ENCODE measurements at regions not wholly inside any gene's neighbourhood (a gene's known extent, or its start where the extent isn't known, plus 50 kb on each side); places are given as distances from the start of the nearest gene placed in this dataset.

DNA sequence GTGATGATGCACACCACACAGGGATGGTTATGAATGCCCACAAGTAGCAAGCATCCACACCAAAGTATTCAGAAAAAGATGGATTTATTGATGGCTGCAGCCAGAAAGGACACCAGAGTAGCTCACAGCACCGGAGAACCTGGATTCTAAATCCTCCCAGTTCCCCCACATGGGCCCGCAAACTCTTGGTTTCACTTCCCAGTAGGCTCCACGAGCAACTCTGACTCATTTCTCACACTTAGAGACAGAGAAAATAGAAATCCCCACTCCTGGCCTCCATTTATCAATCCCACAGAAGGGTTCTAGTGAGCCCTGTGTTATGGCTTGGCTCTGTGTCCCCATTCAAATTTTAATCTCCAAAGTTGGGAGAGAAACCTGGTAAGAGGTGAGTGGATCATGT, 426.7 kb upstream of the MYT1L start:
- Histone ChIP-seq H3K27ac (no peak overlapping the region), H3K9me3 (no peaks in the 10 kb centered on the region), H3K4me3 (no peak overlapping the region), H3K27me3 (no peaks in the 10 kb centered on the region), H3K4me1 (ENCODE audit: insufficient read depth) (no peaks in the 10 kb centered on the region), H3K36me3 (no peaks in the 10 kb centered on the region)
- no peak for TF ChIP-seq POLR2A (IDR thresholded peaks at IDR 0.05)
- no peak for TF ChIP-seq EP300 (IDR thresholded peaks at IDR 0.05)
- TF ChIP-seq, protein P1, sequence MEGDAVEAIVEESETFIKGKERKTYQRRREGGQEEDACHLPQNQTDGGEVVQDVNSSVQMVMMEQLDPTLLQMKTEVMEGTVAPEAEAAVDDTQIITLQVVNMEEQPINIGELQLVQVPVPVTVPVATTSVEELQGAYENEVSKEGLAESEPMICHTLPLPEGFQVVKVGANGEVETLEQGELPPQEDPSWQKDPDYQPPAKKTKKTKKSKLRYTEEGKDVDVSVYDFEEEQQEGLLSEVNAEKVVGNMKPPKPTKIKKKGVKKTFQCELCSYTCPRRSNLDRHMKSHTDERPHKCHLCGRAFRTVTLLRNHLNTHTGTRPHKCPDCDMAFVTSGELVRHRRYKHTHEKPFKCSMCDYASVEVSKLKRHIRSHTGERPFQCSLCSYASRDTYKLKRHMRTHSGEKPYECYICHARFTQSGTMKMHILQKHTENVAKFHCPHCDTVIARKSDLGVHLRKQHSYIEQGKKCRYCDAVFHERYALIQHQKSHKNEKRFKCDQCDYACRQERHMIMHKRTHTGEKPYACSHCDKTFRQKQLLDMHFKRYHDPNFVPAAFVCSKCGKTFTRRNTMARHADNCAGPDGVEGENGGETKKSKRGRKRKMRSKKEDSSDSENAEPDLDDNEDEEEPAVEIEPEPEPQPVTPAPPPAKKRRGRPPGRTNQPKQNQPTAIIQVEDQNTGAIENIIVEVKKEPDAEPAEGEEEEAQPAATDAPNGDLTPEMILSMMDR (IDR thresholded peaks at IDR 0.05): no peak
- intact Hi-C loops (cut with DNase I): no loop called here
- DNase-seq: no peak
- 69 to 77% (median 73%) methylated on average over 3 of the region's 3 CpGs for WGBS, 3 donors

DNA sequence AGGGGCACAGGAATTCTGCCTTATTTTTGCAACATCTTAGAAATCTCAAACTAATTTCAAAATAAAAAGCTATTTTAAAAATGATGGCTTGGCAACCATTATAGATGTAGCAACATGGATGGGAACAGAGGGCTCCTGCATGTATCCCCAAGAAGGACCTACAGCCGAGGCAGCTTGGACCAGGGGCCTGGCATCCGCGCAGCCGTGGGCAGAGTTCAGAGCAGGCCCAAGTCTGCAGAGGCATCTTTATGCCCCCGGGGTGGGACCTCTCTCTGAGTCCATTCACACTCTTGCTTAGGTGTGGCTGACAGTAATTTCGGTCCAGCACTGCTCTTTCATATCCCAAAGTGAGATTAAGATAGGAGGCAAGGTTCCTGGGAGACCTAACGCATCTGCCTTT, 425.8 kb upstream of the MYT1L start:
- Histone ChIP-seq H3K4me3 (no peak overlapping the region), H3K9me3 (no peaks in the 10 kb centered on the region), H3K27me3 (no peaks in the 10 kb centered on the region), H3K4me1 (ENCODE audit: insufficient read depth) (no peaks in the 10 kb centered on the region), H3K36me3 (no peaks in the 10 kb centered on the region), H3K27ac (no peak overlapping the region)
- no peak for DNase-seq
- intact Hi-C loops (cut with DNase I): no loop called here
- 87 to 93% (median 91%) methylated on average over 7 of the region's 7 CpGs for WGBS, 3 donors
- TF ChIP-seq EP300 (IDR thresholded peaks at IDR 0.05): no peak
- TF ChIP-seq, protein P1 (IDR thresholded peaks at IDR 0.05): no peak
- no peak for TF ChIP-seq POLR2A (IDR thresholded peaks at IDR 0.05)

DNA sequence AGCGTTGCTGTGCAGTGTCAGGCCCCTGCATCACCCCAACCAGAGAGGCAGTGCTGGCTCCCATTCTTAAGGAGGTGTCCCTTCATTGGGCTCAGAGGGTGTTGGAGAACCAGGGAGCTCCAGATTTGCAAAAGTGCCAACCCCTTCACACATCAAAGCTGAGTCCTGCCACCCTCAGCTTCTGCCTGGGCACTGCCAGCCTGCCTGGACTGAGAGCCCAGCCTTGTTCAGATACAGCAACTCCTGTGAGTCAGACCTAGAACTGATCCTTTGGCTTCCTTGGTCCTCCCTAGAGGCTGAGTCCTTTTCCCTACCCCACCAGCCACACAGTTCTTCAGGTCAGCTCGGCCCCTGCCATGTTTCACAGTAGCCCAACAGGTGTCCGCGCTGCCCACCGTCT, 424.9 kb upstream of the MYT1L start:
- Histone ChIP-seq H3K4me1 (ENCODE audit: insufficient read depth) (no peaks in the 10 kb centered on the region), H3K4me3 (no peak overlapping the region), H3K27me3 (no peaks in the 10 kb centered on the region), H3K27ac (no peak overlapping the region), H3K9me3 (no peaks in the 10 kb centered on the region), H3K36me3 (no peaks in the 10 kb centered on the region)
- WGBS, 3 donors: 85 to 97% (median 86%) methylated on average over 5 of the region's 5 CpGs
- DNase-seq: no peak
- TF ChIP-seq, protein P1 (IDR thresholded peaks at IDR 0.05): no peak
- TF ChIP-seq EP300 (IDR thresholded peaks at IDR 0.05) (no peak), POLR2A (IDR thresholded peaks at IDR 0.05) (no peak)
- intact Hi-C loops (cut with DNase I): no loop called here

DNA sequence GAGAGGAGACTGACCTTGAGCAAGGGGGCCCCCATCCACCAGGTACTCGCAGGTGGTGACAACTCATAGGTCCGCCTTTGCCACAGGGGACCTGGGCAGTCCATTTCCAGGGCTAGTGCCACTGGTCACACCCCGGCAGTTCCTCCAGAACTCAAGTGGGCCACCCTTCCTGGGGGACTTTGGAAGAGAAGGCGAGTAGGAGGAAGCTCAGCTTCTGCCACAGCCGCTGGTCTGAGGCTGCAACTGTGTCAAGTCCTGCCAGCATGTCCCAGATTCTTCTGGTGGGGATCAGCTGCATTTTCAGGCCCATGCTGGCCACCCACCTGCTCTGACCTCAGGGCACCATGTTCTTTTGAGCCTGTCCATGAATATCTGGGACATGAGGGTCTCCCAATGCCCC, 423.9 kb upstream of the MYT1L start:
- Histone ChIP-seq H3K4me3 (no peak overlapping the region), H3K27me3 (no peaks in the 10 kb centered on the region), H3K36me3 (no peaks in the 10 kb centered on the region), H3K27ac (no peak overlapping the region), H3K4me1 (ENCODE audit: insufficient read depth) (no peaks in the 10 kb centered on the region), H3K9me3 (no peaks in the 10 kb centered on the region)
- TF ChIP-seq, protein P1 (IDR thresholded peaks at IDR 0.05): no peak
- TF ChIP-seq POLR2A (IDR thresholded peaks at IDR 0.05): no peak
- TF ChIP-seq EP300 (IDR thresholded peaks at IDR 0.05): no peak
- 82 to 90% (median 87%) methylated on average over 5 of the region's 5 CpGs for WGBS, 3 donors
- no peak for DNase-seq
- intact Hi-C loops (cut with DNase I): no loop called here
